Fibroblast of mammary gland (primary cell): ENCODE measurements at regions not wholly inside any gene's neighbourhood (a gene's known extent, or its start where the extent isn't known, plus 50 kb on each side); places are given as distances from the start of the nearest gene placed in this dataset.
A peak's percentile ranks its signal among the peaks of the same experiment; 100 is the strongest.

ENCODE experiments used
- DNase-seq: peaks from one replicate; pipeline ENCODE4 v3.0.0-alpha.2; 2010; ENCODE audit warnings: low read depth
- H3K4me3 ChIP-seq: 2 replicates; pipeline ENCODE4 v1.5.1; 2011; ENCODE audit warnings: low read depth, mild to moderate bottlenecking, low read length, moderate library complexity; ENCODE audit not compliant: control insufficient read depth
- TF ChIP-seq, protein P1 (sequence below): conservative IDR thresholded peaks from 2 replicates; pipeline ENCODE4 v1.5.1; 2011; ENCODE audit warnings: low read depth, low read length, inconsistent platforms; ENCODE audit not compliant: control insufficient read depth, insufficient read depth

DNA sequence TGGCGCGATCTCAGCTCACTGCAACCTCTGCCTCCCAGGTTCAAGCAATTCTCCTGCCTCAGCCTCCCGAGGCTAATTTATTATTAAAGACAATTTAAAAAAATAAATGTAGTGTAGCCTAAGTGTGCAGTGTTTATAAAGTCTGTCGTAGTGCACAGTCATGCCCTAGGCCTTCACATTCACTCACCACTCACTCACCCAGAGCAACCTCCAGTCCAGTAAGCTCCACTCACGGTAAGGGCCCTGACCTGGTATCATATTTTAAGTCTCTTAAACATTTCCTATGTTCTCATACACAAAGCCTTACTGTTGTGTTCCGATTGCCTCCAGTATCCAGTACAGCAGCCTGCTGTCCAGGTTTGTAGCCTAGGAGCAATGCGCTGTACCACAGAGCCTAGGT, 168.2 kb upstream of the FOXQ1 start:
- peak; percentile 23 for DNase-seq
- TF ChIP-seq, protein P1, sequence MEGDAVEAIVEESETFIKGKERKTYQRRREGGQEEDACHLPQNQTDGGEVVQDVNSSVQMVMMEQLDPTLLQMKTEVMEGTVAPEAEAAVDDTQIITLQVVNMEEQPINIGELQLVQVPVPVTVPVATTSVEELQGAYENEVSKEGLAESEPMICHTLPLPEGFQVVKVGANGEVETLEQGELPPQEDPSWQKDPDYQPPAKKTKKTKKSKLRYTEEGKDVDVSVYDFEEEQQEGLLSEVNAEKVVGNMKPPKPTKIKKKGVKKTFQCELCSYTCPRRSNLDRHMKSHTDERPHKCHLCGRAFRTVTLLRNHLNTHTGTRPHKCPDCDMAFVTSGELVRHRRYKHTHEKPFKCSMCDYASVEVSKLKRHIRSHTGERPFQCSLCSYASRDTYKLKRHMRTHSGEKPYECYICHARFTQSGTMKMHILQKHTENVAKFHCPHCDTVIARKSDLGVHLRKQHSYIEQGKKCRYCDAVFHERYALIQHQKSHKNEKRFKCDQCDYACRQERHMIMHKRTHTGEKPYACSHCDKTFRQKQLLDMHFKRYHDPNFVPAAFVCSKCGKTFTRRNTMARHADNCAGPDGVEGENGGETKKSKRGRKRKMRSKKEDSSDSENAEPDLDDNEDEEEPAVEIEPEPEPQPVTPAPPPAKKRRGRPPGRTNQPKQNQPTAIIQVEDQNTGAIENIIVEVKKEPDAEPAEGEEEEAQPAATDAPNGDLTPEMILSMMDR = no peak
- H3K4me3 ChIP-seq = no peak overlapping the region

DNA sequence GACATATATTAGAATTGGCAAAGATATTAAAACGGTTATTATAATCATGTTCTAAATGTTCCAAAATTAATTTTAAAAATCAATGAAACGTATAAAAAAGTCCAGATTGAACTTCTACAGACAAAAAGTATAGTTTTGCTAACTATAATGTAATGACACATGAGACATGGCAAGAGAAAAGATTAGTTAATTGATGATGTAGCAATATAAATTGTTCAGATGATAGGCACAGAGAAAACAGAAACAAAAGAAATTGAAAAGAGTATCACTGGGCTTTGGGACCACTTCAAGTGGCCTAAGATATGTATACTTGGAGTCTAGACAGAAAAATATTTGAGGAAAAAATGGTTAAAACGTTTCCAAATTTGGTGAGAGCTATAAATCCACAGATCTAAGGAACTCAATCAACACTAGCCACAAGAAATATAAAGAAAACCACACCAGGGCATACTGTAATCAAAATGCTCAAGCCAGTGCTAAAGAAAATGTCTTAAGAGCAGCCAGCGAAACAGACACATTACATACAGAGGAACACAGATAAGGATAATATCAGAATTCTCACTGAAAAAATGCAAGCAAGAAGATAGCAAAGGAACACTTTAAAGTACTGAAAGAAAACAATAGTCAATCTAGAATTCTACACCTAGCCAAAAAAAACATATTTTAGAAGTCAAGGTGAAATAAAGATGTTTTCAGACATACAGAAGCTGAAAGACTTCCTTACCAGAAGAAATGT, 172.6 kb upstream of the FOXQ1 start:
- no peak overlapping the region for H3K4me3 ChIP-seq
- DNase-seq = no peak
- TF ChIP-seq, protein P1 = no peak

DNA sequence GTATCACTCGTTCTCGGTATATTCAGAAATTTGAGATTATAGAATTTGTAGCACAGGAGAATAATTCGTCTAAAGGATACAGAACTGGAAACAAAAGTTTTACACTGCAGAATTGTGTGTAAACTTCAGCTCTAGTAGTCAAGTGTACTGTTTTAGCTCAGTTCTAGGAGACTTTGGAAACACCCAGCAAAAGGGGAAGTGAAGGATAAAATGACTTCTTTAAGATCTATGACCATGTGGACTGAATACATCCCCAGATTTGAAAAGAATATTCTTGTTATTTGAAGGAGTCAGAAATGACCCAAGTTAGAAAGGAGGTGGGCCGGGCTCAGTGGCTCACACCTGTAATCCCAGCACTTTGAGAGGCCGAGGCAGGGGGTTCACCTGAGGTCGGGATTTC, 174.0 kb upstream of the FOXQ1 start:
- TF ChIP-seq, protein P1 = no peak
- H3K4me3 ChIP-seq = no peak overlapping the region
- no peak for DNase-seq

DNA sequence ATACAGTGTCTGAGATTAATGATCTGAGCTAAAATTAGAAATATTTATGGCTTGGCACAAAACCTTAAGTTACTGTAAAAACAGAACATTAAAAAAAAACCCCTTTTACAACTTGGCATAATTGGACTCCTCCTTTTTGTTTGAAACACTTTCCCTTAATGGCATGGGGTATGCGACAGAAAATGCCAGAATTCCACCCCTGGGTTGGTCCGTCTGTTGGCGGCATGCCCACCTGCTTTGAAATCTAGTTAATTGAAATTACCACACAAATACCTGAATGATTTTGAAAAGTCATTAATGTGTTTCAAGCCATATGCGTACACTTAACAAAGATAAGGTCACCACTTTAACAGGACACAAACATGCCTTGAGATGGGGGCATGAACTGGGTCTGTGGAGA, 175.1 kb upstream of the FOXQ1 start:
- no peak for DNase-seq
- H3K4me3 ChIP-seq = no peak overlapping the region
- TF ChIP-seq, protein P1 = no peak

DNA sequence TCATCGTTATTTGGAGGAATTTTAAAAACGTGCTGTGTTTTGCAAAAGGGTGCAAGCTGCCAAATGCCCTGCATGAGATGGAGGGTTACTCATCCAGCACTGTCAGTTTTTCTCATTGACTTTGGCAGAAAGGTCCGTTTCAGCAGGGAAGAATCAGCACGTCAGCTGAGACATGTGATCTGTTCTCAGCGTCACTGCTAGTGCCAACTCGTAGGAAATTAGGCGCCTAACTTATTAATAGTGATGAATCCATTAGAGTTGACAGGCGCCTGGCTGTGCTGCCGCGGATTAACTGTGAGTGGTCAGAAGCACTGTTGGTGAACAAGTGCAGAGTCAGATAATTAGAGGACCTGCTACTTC, 175.5 kb upstream of the FOXQ1 start:
- peak; percentile 83 for DNase-seq
- TF ChIP-seq, protein P1 = no peak
- no peak overlapping the region for H3K4me3 ChIP-seq

DNA sequence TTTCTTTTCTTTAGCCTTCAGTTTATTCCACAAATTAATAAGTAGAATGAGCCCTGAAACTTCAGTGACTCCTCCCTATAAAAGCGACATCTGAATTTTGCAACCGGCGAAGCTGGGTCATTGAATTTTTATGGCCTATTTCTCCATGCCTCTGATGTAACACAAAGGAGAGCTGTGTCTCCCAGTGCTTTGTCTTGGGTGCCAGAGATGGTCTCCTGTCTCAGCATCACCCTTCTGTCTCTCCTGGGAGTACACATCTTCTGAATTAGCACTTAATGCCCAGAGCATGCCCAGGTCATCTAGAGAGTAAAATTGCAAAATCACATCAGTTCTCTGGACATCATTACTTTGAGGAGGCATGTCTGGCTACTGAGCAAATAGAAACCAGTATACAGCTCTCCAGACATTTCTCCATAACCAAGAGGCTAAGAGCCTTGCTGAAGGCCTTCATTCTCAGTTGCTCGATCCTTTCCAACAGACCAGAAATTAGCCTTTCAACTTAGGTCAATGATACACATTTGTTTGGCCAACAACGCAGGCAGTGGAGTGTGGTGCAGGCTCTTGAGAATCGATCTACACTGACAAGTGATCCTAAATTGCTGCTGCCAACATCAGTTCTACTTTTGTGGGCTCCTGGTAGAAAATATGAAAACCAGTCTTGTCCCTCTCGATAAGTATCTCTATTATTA, 176.0 kb upstream of the FOXQ1 start:
- DNase-seq = peak; percentile 9
- no peak overlapping the region for H3K4me3 ChIP-seq
- TF ChIP-seq, protein P1 = no peak
